Right lobe of liver (tissue), 6 donors: ENCODE measurements at regions not wholly inside any gene's neighbourhood (a gene's known extent, or its start where the extent isn't known, plus 50 kb on each side); places are given as distances from the start of the nearest gene placed in this dataset.
"Not testable (repeated sequence)": the region's sequence is repeated elsewhere in the genome, so short reads cannot be mapped to it uniquely, and the experiment has no call there.

Experiments
- ATAC-seq, 4 donors: fragments of 200-7000 bp; cut with Tn5 transposase; one replicate each; pipeline ENCODE4 v1.9.1; 2020; ENCODE audit warnings: mild to moderate bottlenecking in 4 of 4, moderate library complexity in 4 of 4
- DNase-seq, 3 donors: peaks; one replicate each; pipeline ENCODE4 v3.0.0-alpha.2; 2020
- H3K27ac ChIP-seq, 3 donors: fragments of 200-600 bp; one replicate each; pipeline ENCODE4 v1.8.0; 2022
- H3K27me3 ChIP-seq, 2 donors: fragments of 200-600 bp; one replicate each; pipeline ENCODE4 v1.8.0; 2022
- H3K36me3 ChIP-seq, 4 donors: fragments of 200-600 bp; sonication (generic) in 1 of 4; one replicate each; pipeline versions ENCODE4 v1.5.1 to v1.8.0; 2017 to 2022; ENCODE audit warnings: control low read depth in 1 of 4
- H3K4me1 ChIP-seq, 4 donors: fragments of 200-600 bp; sonication (generic) in 1 of 4; one replicate each; pipeline versions ENCODE4 v1.5.1 to v1.8.0; 2017 to 2022; ENCODE audit warnings: control low read depth in 1 of 4
- H3K4me3 ChIP-seq, 3 donors: fragments of 200-600 bp; one replicate each; pipeline ENCODE4 v1.8.0; 2022
- H3K9me3 ChIP-seq, 4 donors: fragments of 200-600 bp; sonication (generic) in 1 of 4; one replicate each; pipeline versions ENCODE4 v1.5.1 to v1.8.0; 2017 to 2022; ENCODE audit warnings: control low read depth in 1 of 4
- POLR2A ChIP-seq: fragments of 450-650 bp; IDR thresholded peaks from one replicate; pipeline ENCODE4 v1.6.1; 2017; ENCODE audit warnings: antibody characterized with exemption, mild to moderate bottlenecking
- WGBS: methylation state at CpG from one replicate; pipeline ENCODE4 v1.1.6; 2018; ENCODE audit warnings: low coverage, low lambda C conversion rate; ENCODE audit not compliant: insufficient coverage; ENCODE audit errors: missing lambda C conversion rate; 5-methylcytosine and 5-hydroxymethylcytosine counted together
- intact Hi-C, 2 donors: fragments of 100-400 bp; cut with DNase I; formaldehyde crosslinking; loops; one replicate each; pipeline versions ENCODE4 v1.11.2 to v1.14.1; 2022
- TF ChIP-seq, protein P1 (sequence below), 4 donors: fragments of 200-600 bp in 3 of 4; fragments of 450-650 bp in 1 of 4; IDR thresholded peaks; one replicate each; pipeline versions ENCODE4 v1.5.1 to v1.8.0; 2016 to 2022; ENCODE audit warnings: antibody characterized with exemption in 4 of 4, mild to moderate bottlenecking in 2 of 4
- donor health status: DM: no; HTN: yes; CAD: no.
- donor health status: DM: no; HTN: no; CAD: no.
- donor health status: DM: no; HTN: no; CAD: no.
- donor health status: DM: no; HTN: yes; CAD: no.
- donor health status: DM: no; HTN: yes; CAD: no.

DNA sequence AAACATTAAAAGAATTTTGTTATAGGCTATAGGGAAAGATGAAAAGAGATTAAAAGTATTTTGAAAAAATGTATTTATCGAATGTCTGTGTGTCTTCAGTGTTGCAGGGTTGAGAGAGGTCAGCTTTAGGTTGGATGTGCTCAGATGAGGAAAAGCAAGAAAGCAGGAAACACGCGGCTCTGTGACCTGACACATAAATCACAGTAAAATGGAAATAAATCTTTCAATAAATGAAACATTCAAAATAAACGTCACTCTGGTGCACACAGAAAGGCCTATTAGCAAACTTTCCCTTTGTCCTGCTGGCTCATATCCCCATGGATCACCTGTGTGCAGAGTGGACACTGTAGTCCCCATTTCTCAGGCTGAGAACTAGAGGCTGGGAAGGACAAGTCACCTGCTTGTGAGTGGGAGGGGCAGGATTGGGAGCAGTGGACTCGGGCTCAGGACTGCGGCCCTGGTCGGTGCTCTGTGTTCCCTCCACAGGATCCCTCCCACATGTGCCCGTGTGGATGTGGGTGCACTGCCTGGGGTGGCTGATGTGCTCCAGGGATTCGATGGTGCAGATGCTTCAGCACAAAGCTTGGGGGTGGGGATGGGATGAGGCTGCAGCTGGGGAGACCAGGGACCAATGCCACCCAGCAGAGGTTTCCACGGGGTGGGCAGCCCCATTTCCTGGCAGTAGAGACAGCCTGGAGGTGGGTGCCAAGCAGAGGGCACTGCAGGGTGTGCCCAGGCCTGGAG, 96.0 kb upstream of the IGLL5 start:
- Histone ChIP-seq H3K9me3 (no peaks in the 10 kb centered on the region), H3K36me3 (no peaks in the 10 kb centered on the region), H3K4me3 (no peak overlapping the region), H3K27me3 (no peaks in the 10 kb centered on the region), H3K4me1 (no peaks in the 10 kb centered on the region), H3K27ac (no peak overlapping the region)
- DNase-seq (no peak), ATAC-seq (no peak)
- TF ChIP-seq POLR2A, result no peak
- TF ChIP-seq, protein P1, sequence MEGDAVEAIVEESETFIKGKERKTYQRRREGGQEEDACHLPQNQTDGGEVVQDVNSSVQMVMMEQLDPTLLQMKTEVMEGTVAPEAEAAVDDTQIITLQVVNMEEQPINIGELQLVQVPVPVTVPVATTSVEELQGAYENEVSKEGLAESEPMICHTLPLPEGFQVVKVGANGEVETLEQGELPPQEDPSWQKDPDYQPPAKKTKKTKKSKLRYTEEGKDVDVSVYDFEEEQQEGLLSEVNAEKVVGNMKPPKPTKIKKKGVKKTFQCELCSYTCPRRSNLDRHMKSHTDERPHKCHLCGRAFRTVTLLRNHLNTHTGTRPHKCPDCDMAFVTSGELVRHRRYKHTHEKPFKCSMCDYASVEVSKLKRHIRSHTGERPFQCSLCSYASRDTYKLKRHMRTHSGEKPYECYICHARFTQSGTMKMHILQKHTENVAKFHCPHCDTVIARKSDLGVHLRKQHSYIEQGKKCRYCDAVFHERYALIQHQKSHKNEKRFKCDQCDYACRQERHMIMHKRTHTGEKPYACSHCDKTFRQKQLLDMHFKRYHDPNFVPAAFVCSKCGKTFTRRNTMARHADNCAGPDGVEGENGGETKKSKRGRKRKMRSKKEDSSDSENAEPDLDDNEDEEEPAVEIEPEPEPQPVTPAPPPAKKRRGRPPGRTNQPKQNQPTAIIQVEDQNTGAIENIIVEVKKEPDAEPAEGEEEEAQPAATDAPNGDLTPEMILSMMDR (IDR thresholded peaks at IDR 0.05), result no peak
- 52% methylated on average over 5 of the region's 10 CpGs for WGBS
- intact Hi-C loops, result loop anchor here in 1 of 2 donors (10.0 kb wide), 1 partner anchor 93 kb away; the partner anchor contains the start of gene IGLL5

DNA sequence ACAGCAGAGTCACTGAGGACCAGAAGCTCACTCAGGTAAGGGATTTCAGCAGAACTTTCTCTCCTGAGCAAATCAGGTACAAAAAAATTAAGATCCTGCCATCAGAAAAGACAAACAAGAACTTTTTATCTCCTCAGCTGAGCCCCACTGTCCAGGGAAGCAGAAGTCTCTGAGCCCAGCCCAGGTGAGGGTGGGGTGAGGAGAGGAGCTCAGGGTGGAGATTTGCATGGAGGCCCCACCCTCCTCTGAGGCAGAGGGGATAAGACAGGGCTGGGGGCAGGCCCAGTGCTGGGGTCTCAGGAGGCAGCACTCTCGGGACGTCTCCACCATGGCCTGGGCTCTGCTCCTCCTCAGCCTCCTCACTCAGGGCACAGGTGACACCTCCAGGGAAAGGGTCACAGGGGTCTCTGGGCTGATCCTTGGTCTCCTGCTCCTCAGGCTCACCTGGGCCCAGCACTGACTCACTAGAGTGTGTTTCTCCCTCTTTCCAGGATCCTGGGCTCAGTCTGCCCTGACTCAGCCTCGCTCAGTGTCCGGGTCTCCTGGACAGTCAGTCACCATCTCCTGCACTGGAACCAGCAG, 95.3 kb upstream of the IGLL5 start:
- H3K27me3 ChIP-seq, H3K36me3 ChIP-seq, ATAC-seq, H3K27ac ChIP-seq, H3K4me1 ChIP-seq, H3K4me3 ChIP-seq, H3K9me3 ChIP-seq: not testable (repeated sequence)
- intact Hi-C loops, result loop anchor here in 1 of 2 donors (10.0 kb wide), 1 partner anchor 93 kb away; the partner anchor contains the start of gene IGLL5
- DNase-seq, result peak in 1 of 3 donors; percentile 31
- no CpG with 5 or more reads among the region's 4 CpGs for WGBS

DNA sequence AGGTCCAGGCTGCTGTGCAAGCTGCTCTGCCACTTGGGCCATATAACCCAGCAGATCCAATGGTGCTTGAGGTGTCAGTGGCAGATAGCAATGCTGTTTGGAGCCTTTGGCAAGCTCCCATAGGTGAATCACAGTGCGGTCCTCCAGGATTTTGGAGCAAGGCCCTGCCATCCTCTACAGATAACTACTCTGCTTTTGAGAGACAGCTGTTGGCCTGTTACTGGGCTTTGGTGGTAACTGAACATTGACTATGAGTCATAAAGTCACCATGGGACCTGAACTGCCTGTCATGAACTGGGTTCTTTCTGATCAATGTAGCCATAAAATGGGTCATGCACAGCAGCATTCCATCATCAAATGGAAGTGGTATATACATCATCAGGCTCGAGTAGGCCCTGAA, 92.0 kb upstream of the IGLL5 start:
- not testable (repeated sequence) for H3K4me3 ChIP-seq, ATAC-seq, H3K27me3 ChIP-seq, H3K4me1 ChIP-seq, H3K9me3 ChIP-seq, DNase-seq, H3K36me3 ChIP-seq, H3K27ac ChIP-seq
- intact Hi-C loops, result loop anchor here in 1 of 2 donors (10.0 kb wide), 1 partner anchor 89 kb away; the partner anchor contains the start of gene IGLL5
- WGBS, result 63% methylated on average over 1 of the region's 2 CpGs

DNA sequence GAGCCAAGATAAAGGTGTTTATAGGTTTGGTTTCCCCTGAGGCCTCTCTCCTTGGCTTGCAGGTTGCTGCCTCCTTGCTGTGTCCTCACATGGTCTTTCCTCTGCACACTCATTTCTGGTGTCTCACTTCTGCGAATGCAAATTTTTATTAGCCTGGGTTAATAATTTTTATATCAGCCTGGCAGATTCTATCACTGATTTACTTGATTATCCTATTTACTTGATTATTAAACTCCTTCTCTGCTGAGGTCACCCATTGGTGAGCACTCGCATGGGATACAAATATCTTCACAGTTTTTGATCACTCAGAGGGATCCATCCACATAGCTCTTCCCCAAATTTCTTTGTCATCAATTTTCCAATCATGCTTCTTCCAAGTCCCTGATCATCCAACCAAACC, 90.9 kb upstream of the IGLL5 start:
- Histone ChIP-seq H3K9me3 (no peaks in the 10 kb centered on the region), H3K36me3 (no peaks in the 10 kb centered on the region), H3K4me1 (no peaks in the 10 kb centered on the region), H3K27ac (no peak overlapping the region), H3K4me3 (no peak overlapping the region), H3K27me3 (no peaks in the 10 kb centered on the region)
- WGBS, result 67% methylated on average over 2 of the region's 2 CpGs
- TF ChIP-seq POLR2A, result no peak
- TF ChIP-seq, protein P1 (IDR thresholded peaks at IDR 0.05), result no peak
- intact Hi-C loops, result loop anchor here in 1 of 2 donors (10.0 kb wide), 1 partner anchor 88 kb away; the partner anchor contains the start of gene IGLL5
- ATAC-seq, result no peak
- DNase-seq, result no peak

DNA sequence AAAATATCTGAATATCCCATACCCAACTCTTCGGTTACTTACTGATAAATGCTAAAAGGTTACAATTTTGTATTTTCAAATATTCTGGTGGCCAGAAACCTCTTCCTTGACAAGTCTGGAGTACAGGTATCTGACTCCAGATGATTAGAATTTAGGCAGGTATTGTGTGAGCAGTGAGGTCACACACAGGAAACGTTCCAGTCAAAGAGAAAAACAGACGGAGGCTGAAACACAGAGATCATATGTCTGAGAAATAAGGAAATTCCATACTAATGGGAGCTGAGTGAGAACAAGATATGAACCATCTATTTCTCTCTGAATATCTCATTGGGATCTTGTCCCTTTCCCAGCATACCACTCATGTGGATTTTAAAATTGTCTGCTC, 89.4 kb upstream of the IGLL5 start:
- no peak overlapping the region for H3K4me3 ChIP-seq
- no peaks in the 10 kb centered on the region for H3K9me3 ChIP-seq
- no peaks in the 10 kb centered on the region for H3K36me3 ChIP-seq
- intact Hi-C loops, result loop anchor here in 1 of 2 donors (10.0 kb wide), 1 partner anchor 87 kb away; the partner anchor contains the start of gene IGLL5
- no peak overlapping the region for H3K27ac ChIP-seq
- no peak for DNase-seq
- no peaks in the 10 kb centered on the region for H3K4me1 ChIP-seq
- H3K27me3 ChIP-seq, result no peaks in the 10 kb centered on the region
- no peak for ATAC-seq
- no peak for TF ChIP-seq POLR2A
- TF ChIP-seq, protein P1 (IDR thresholded peaks at IDR 0.05), result no peak
- 50% methylated on average over 3 of the region's 3 CpGs for WGBS
